ENCODE measurements at regions not wholly inside any gene's neighbourhood (a gene's known extent, or its start where the extent isn't known, plus 50 kb on each side); places are given as distances from the start of the nearest gene placed in this dataset.

DNA sequence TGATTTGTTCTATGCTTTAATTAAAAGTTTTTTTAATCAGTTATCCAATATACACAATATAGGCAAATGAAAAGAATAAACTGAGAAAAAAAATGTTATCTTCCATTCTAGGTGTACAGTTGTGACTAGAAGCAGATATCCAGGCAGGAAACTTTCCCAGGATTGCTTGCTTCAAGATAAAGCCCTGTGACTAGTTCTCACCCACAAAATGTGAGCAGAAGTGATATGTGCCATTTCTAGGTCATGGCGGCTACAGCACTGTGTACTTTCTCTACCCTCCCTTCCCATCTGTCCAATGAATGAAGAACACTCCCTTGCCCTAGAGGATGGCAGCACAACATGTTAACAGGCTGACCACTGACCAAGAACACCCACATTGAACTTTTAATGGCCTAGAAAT, 110.5 kb upstream of the STT3B start:
- CTCF ChIA-PET, result no interaction called here
- Histone ChIP-seq H4K20me1 (replicated peaks; ENCODE audit: control insufficient read depth, extremely low read depth, insufficient read depth, low read length) (no peaks in the 10 kb centered on the region), H3K4me2 (ENCODE audit: insufficient read depth, low read length) (no peak overlapping the region), H3K27ac (ENCODE audit: insufficient read depth, low read depth, low read length) (no peak overlapping the region), H3K4me3 (replicated peaks in 1 of 3; ENCODE audit: insufficient read depth in 1 of 3, low read depth in 1 of 3, low read length in 3 of 3) (no peak overlapping the region), H3K4me1 (ENCODE audit: control insufficient read depth, extremely low read depth, insufficient read depth, low read length) (no peaks in the 10 kb centered on the region), H3K9ac (replicated peaks; ENCODE audit: extremely low read depth, insufficient read depth, low read length) (no peak overlapping the region), H3K36me3 (ENCODE audit: control insufficient read depth in 2 of 2, extremely low read depth in 1 of 2, insufficient read depth in 2 of 2, low read length in 2 of 2) (no peaks in the 10 kb centered on the region), H2AFZ (ENCODE audit: low read depth, low read length) (no peak overlapping the region), H3K9me3 (replicated peaks; ENCODE audit: control insufficient read depth, insufficient read depth, low read length) (no peaks in the 10 kb centered on the region), H3K9me1 (replicated peaks; ENCODE audit: control insufficient read depth, extremely low read depth, insufficient read depth, low read length) (no peaks in the 10 kb centered on the region), H3K79me2 (ENCODE audit: control insufficient read depth, insufficient read depth, low read length) (no peaks in the 10 kb centered on the region), H3K27me3 (ENCODE audit: control insufficient read depth in 2 of 2, insufficient read depth in 2 of 2, low read length in 2 of 2) (peaks cover 0 to 2% of the 10 kb centered on the region in 2 experiments)
- no TSS peak for BruUV-seq (replicated peaks)
- intact Hi-C loops (cut with micrococcal nuclease), result no loop called here
- POLR2A ChIA-PET, result no interaction called here
- dilution Hi-C loops (cut with MboI; ENCODE audit: extremely low pct_ligation_motif_present, low sequenced_read_pairs), result no loop called here
- FAIRE-seq (no peak), DNase-seq (ENCODE audit: low read depth, low spot score) (no peak)
- TF ChIP-seq MYC (IDR thresholded peaks at IDR 0.05; ENCODE audit: low read depth, low read length) (no peak), FOS (IDR thresholded peaks at IDR 0.05; ENCODE audit: borderline replicate concordance, insufficient read depth, low read length) (no peak), EZH2 (IDR thresholded peaks at IDR 0.05; ENCODE audit: borderline replicate concordance, low read depth, low read length, severe bottlenecking) (no peak), GATA2 (IDR thresholded peaks at IDR 0.05; ENCODE audit: insufficient read depth, insufficient read length, low read depth, low read length) (no peak), POLR2A (IDR thresholded peaks at IDR 0.05; ENCODE audit: low read depth, low read length) (no peak), JUN (IDR thresholded peaks at IDR 0.05; ENCODE audit: borderline replicate concordance, insufficient read depth, insufficient read length, low read depth) (no peak), POLR2AphosphoS5 (IDR thresholded peaks at IDR 0.05; ENCODE audit: insufficient read depth, low read depth, low read length) (no peak)
- TF ChIP-seq, protein P1, sequence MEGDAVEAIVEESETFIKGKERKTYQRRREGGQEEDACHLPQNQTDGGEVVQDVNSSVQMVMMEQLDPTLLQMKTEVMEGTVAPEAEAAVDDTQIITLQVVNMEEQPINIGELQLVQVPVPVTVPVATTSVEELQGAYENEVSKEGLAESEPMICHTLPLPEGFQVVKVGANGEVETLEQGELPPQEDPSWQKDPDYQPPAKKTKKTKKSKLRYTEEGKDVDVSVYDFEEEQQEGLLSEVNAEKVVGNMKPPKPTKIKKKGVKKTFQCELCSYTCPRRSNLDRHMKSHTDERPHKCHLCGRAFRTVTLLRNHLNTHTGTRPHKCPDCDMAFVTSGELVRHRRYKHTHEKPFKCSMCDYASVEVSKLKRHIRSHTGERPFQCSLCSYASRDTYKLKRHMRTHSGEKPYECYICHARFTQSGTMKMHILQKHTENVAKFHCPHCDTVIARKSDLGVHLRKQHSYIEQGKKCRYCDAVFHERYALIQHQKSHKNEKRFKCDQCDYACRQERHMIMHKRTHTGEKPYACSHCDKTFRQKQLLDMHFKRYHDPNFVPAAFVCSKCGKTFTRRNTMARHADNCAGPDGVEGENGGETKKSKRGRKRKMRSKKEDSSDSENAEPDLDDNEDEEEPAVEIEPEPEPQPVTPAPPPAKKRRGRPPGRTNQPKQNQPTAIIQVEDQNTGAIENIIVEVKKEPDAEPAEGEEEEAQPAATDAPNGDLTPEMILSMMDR (IDR thresholded peaks at IDR 0.05; ENCODE audit: extremely low read depth in 1 of 2, insufficient read depth in 1 of 2, low read depth in 1 of 2, low read length in 2 of 2), result no peak
- TF ChIP-seq, protein P2, sequence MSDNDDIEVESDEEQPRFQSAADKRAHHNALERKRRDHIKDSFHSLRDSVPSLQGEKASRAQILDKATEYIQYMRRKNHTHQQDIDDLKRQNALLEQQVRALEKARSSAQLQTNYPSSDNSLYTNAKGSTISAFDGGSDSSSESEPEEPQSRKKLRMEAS (IDR thresholded peaks at IDR 0.05; ENCODE audit: insufficient read depth, insufficient read length), result no peak

Data from endothelial cell of umbilical vein (primary cell).